GM12878 (cell line): ENCODE measurements at regions not wholly inside any gene's neighbourhood (a gene's known extent, or its start where the extent isn't known, plus 50 kb on each side); places are given as distances from the start of the nearest gene placed in this dataset.

Experiments used
- ATAC-seq: fragments of 200-7000 bp; cut with Tn5 transposase; 3 replicates; pipeline ENCODE4 v1.9.1; 2020; ENCODE audit warnings: mild to moderate bottlenecking, moderate library complexity
- BruUV-seq: library from RNA; stranded (reverse); fragments of 400-500 nt; replicated peaks from 2 replicates; lab custom pipeline; 2021; lab: Mats Ljungman, UMichigan
- CTCF ChIA-PET: fragments of 300-600 bp; sonication (Branson Sonifier 250); formaldehyde crosslinking; extraction: SDS; loops from one replicate; lab custom pipeline; 2021; ENCODE audit warnings: inconsistent platforms; lab: Yijun Ruan, JAX
- POLR2A ChIA-PET: fragments of 350-600 bp; formaldehyde crosslinking; extraction: SDS; loops from one replicate; lab custom pipeline; 2021; ENCODE audit warnings: inconsistent platforms; lab: Charles Lee
- RAD21 ChIA-PET: fragments of 300-600 bp; sonication (Branson Sonifier 250); formaldehyde crosslinking; loops from one replicate; lab custom pipeline; 2023; ENCODE audit warnings: antibody characterized with exemption; ENCODE audit not compliant: unreplicated experiment; lab: Charles Lee
- SMC1A ChIA-PET: fragments of 300-600 bp; sonication (Branson Sonifier 250); formaldehyde crosslinking; loops from one replicate; lab custom pipeline; 2023; ENCODE audit not compliant: unreplicated experiment, uncharacterized antibody; lab: Charles Lee
- DNase-seq: peaks from one replicate; pipeline ENCODE4 v3.0.0-alpha.2; 2011; ENCODE audit warnings: low read depth, low spot score
- FAIRE-seq: peaks from 3 replicates; lab custom pipeline; 2011; peaks lifted over from hg19 to GRCh38; lab: Jason Lieb, UNC
- H2AFZ ChIP-seq: 2 replicates; pipeline ENCODE4 v1.6.0; 2011; ENCODE audit warnings: low read depth, low read length, control low read depth; ENCODE audit not compliant: control insufficient read depth
- H3K27ac ChIP-seq: 2 replicates; pipeline ENCODE4 v1.5.1; 2011; ENCODE audit warnings: control low read depth; ENCODE audit not compliant: control insufficient read depth, insufficient read depth
- H3K27me3 ChIP-seq, 2 experiments: replicated peaks in 1 of 2; 2 replicates each; pipeline versions ENCODE4 v1.6.0 to v1.6.1; 2011; ENCODE audit warnings: low read length in 1 of 2; ENCODE audit not compliant: control insufficient read depth in 2 of 2, insufficient read depth in 2 of 2
- H3K36me3 ChIP-seq, 2 experiments: 2 replicates each; pipeline ENCODE4 v1.5.1; 2011; ENCODE audit warnings: low read length in 1 of 2; ENCODE audit not compliant: control insufficient read depth in 2 of 2, insufficient read depth in 2 of 2
- H3K4me1 ChIP-seq: 2 replicates; pipeline ENCODE4 v1.6.1; 2011; ENCODE audit warnings: mild to moderate bottlenecking, low read length, moderate library complexity, mixed read lengths; ENCODE audit not compliant: control insufficient read depth, insufficient read depth
- H3K4me2 ChIP-seq: 2 replicates; pipeline ENCODE4 v1.6.0; 2011; ENCODE audit warnings: control low read depth; ENCODE audit not compliant: control insufficient read depth, insufficient read depth
- H3K4me3 ChIP-seq: fragments of 200-600 bp; sonication (generic); 2 replicates; pipeline ENCODE4 v1.5.1; 2016
- H3K79me2 ChIP-seq: 2 replicates; pipeline ENCODE4 v1.6.0; 2011; ENCODE audit warnings: low read length; ENCODE audit not compliant: control insufficient read depth, insufficient read depth
- H3K9ac ChIP-seq: 2 replicates; pipeline ENCODE4 v1.8.0; 2011; ENCODE audit warnings: low read length, control low read depth, mixed read lengths; ENCODE audit not compliant: control insufficient read depth, insufficient read depth
- H3K9me3 ChIP-seq: replicated peaks from 3 replicates; pipeline ENCODE4 v1.5.1; 2011; ENCODE audit warnings: mild to moderate bottlenecking, low read length; ENCODE audit not compliant: control insufficient read depth, insufficient read depth
- H4K20me1 ChIP-seq: 2 replicates; pipeline ENCODE4 v1.6.0; 2011; ENCODE audit not compliant: control insufficient read depth, insufficient read depth
- ATF2 ChIP-seq: IDR thresholded peaks from 2 replicates; pipeline ENCODE4 v1.6.1; 2012; ENCODE audit warnings: low read length, inconsistent platforms
- ATF3 ChIP-seq: IDR thresholded peaks from 2 replicates; pipeline ENCODE4 v1.6.1; 2011; ENCODE audit warnings: low read depth, mild to moderate bottlenecking, low read length, moderate library complexity, borderline replicate concordance; ENCODE audit errors: extremely low read depth
- BHLHE40 ChIP-seq, 2 experiments: fragments of 450-650 bp in 1 of 2; IDR thresholded peaks; 2 replicates each; pipeline ENCODE4 v1.6.1; 2011 to 2017; ENCODE audit warnings: low read depth in 2 of 2, borderline replicate concordance in 1 of 2, improper control_type of control experiment in 1 of 2, low read length in 1 of 2, mild to moderate bottlenecking in 1 of 2
- CBX3 ChIP-seq: fragments of 200-600 bp; sonication (generic); IDR thresholded peaks from 2 replicates; pipeline ENCODE4 v1.6.1; 2016; ENCODE audit warnings: low read depth, borderline replicate concordance
- CTCF ChIP-seq, 3 experiments: IDR thresholded peaks in 2 of 3; conservative IDR thresholded peaks in 1 of 3; 2 replicates each; pipeline ENCODE4 v1.5.1; 2011; ENCODE audit warnings: low read depth in 3 of 3, low read length in 3 of 3, mild to moderate bottlenecking in 3 of 3, control low read depth in 2 of 3, moderate library complexity in 2 of 3, inconsistent platforms in 1 of 3, mixed read lengths in 1 of 3; ENCODE audit not compliant: control insufficient read depth in 2 of 3, insufficient read depth in 1 of 3; ENCODE audit errors: extremely low read depth in 1 of 3
- IKZF2 ChIP-seq, 2 experiments: fragments of 450-650 bp; IDR thresholded peaks; 2 replicates each; pipeline ENCODE4 v1.6.1; 2017; ENCODE audit warnings: mild to moderate bottlenecking in 2 of 2, moderate library complexity in 2 of 2
- PAX5 ChIP-seq: IDR thresholded peaks from 2 replicates; pipeline ENCODE4 v1.6.1; 2011; ENCODE audit warnings: low read depth, low read length, borderline replicate concordance
- POLR2AphosphoS5 ChIP-seq: IDR thresholded peaks from 2 replicates; pipeline ENCODE4 v1.6.1; 2011; ENCODE audit warnings: mild to moderate bottlenecking, low read length, inconsistent platforms
- RUNX3 ChIP-seq: IDR thresholded peaks from 2 replicates; pipeline ENCODE4 v1.6.1; 2012; ENCODE audit warnings: low read length, inconsistent platforms
- SREBF1 ChIP-seq: IDR thresholded peaks from 2 replicates; pipeline ENCODE4 v1.6.1; 2012; ENCODE audit warnings: mild to moderate bottlenecking, low read length
- ZBED1 ChIP-seq: IDR thresholded peaks from 2 replicates; pipeline ENCODE4 v1.6.1; 2016; ENCODE audit warnings: borderline replicate concordance
- ZBTB33 ChIP-seq: fragments of 450-650 bp; IDR thresholded peaks from 2 replicates; pipeline ENCODE4 v1.6.1; 2017; ENCODE audit warnings: mild to moderate bottlenecking
- ZBTB4 ChIP-seq: fragments of 450-650 bp; formaldehyde crosslinking; IDR thresholded peaks from 2 replicates; pipeline ENCODE4 v1.4.0; 2022; ENCODE audit warnings: mild to moderate bottlenecking, moderate library complexity
- ZNF207 ChIP-seq: fragments of 450-650 bp; IDR thresholded peaks from 2 replicates; pipeline ENCODE4 v1.6.1; 2014; ENCODE audit warnings: antibody characterized with exemption, mild to moderate bottlenecking, borderline replicate concordance
- ZNF384 ChIP-seq: IDR thresholded peaks from 2 replicates; pipeline ENCODE4 v1.6.1; 2012; ENCODE audit warnings: low read depth, mild to moderate bottlenecking, low read length, improper control_type of control experiment, borderline replicate concordance
- WGBS: methylation state at CpG from one replicate; pipeline ENCODE4 v1.1.6; 2016; ENCODE audit warnings: low lambda C conversion rate; ENCODE audit not compliant: insufficient replicate concordance, insufficient coverage; ENCODE audit errors: missing lambda C conversion rate; 5-methylcytosine and 5-hydroxymethylcytosine counted together
- in situ Hi-C: fragments of 300-500 bp; cut with MboI; formaldehyde crosslinking; loops from 9 replicates; pipeline ENCODE4 v1.14.3; 2018; ENCODE audit warnings: mixed read lengths
- intact Hi-C: fragments of 100-400 bp; cut with micrococcal nuclease; formaldehyde crosslinking; loops from one replicate; pipeline ENCODE4 v1.14.2; 2022; ENCODE audit not compliant: unreplicated experiment

- no peak for TF ChIP-seq POLR2AphosphoS5
- no peak for TF ChIP-seq PAX5
- no peak for TF ChIP-seq ATF3
- no peak for TF ChIP-seq ZNF384
- no peak for TF ChIP-seq SREBF1
- TF ChIP-seq CBX3, result no peak
- TF ChIP-seq ZBED1, result no peak
- TF ChIP-seq RUNX3, result no peak
Observed at GRCh38 chr1:96362623-96363022, 359.0 kb upstream of the PTBP2 start (continued).

GRCh38 chr1:96363826-96364225, 357.8 kb upstream of the PTBP2 start:
- no peak overlapping the region for H3K4me2 ChIP-seq
- H3K9ac ChIP-seq, result no peak overlapping the region
- no peak overlapping the region for H2AFZ ChIP-seq
- intact Hi-C loops (no loop called here), in situ Hi-C loops (no loop called here)
- ChIA-PET RAD21 (no interaction called here), CTCF (no interaction called here), POLR2A (no interaction called here), SMC1A (no interaction called here)
- no peaks in the 10 kb centered on the region for H3K36me3 ChIP-seq
- ATAC-seq (no peak), DNase-seq (no peak), FAIRE-seq (no peak)
- no TSS peak for BruUV-seq
- H3K27ac ChIP-seq, result no peak overlapping the region
- H3K79me2 ChIP-seq, result no peaks in the 10 kb centered on the region
- H3K27me3 ChIP-seq, result no peaks in the 10 kb centered on the region
- WGBS, result 39% methylated on average over 2 of the region's 2 CpGs
- no peaks in the 10 kb centered on the region for H4K20me1 ChIP-seq
- no peaks in the 10 kb centered on the region for H3K9me3 ChIP-seq
- no peak overlapping the region for H3K4me3 ChIP-seq
- H3K4me1 ChIP-seq, result no peaks in the 10 kb centered on the region
- TF ChIP-seq BHLHE40 (IDR thresholded peaks at IDR 0.05; ENCODE audit: borderline replicate concordance in 1 of 2, low read depth in 2 of 2, low read length in 1 of 2) (no peak), ZBTB4 (CRISPR knock-in tag) (no peak), POLR2AphosphoS5 (no peak), IKZF2 (IDR thresholded peaks at IDR 0.05) (no peak), RUNX3 (no peak), CTCF (IDR thresholded peaks at IDR 0.05 in 2 of 3, conservative IDR thresholded peaks at IDR 0.05 in 1 of 3; ENCODE audit: control insufficient read depth in 2 of 3, extremely low read depth in 1 of 3, insufficient read depth in 1 of 3, low read depth in 3 of 3, low read length in 3 of 3) (no peak), ATF2 (no peak), ZNF207 (no peak), ZBTB33 (no peak)
